ENCODE measurements at regions not wholly inside any gene's neighbourhood (a gene's known extent, or its start where the extent isn't known, plus 50 kb on each side); places are given as distances from the start of the nearest gene placed in this dataset.
A peak's percentile ranks its signal among the peaks of the same experiment; 100 is the strongest.
"Not testable (repeated sequence)": the region's sequence is repeated elsewhere in the genome, so short reads cannot be mapped to it uniquely, and the experiment has no call there.

DNA sequence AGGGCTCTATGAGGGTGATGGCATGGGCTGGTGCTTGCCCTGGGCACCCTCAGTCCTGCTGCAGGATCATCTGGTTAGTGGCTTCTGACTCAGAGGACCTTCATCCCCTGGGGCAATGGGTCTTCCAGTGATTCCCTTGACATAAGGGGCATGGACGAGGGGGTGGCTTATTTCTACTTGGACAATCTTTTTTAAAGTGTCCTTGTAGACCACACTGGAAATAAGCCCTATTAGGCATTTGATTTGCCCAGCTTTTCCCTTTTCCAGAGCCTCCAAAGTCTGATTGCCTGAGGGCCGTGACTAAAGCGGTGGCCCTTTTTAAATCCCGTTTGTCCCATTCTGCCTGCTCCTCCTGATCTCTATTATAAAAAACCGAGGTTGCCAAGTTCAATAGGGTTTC, 251.2 kb upstream of the CNR1 start:
- H3K36me3 Mint-ChIP-seq (ENCODE audit: low read depth); H3K27ac Mint-ChIP-seq; H3K4me3 Mint-ChIP-seq; intact Hi-C loops (cut with micrococcal nuclease); H3K27me3 Mint-ChIP-seq; H3K4me1 Mint-ChIP-seq; DNase-seq; H3K9me3 Mint-ChIP-seq: not testable (repeated sequence)

DNA sequence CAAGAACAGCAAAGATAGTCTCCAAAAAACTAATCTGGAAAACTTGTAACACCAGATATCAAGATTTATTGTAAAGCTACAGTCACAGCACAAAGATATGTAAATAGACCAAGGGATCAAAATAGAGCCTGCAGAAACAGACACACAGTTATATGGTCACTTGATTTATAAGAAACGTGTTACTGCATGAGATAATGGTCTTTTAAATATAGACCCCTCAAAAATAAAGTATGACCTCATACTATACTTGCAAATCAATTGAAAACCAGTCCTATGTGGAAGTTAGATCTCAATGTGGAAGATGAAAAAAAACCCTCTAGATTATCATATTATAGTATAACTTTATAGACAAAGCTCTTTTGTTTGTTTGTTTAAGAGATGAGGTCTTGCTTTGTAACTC, 247.3 kb upstream of the CNR1 start:
- Mint-ChIP-seq H3K9me3 (no peaks in the 10 kb centered on the region), H3K36me3 (ENCODE audit: low read depth) (no peaks in the 10 kb centered on the region)

DNA sequence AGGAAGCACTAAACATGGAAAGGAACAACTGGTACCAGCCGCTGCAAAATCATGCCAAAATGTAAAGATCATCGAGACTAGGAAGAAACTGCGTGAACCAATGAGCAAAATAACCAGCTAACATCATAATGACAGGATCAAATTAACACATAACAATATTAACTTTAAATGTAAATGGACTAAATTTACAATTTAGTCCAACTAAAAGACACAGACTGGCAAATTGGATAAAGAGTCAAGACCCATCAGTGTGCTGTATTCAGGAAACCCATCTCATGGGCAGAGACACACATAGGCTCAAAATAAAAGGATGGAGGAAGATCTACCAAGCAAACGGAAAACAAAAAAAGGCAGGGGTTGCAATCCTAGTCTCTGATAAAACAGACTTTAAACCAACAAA, 242.2 kb upstream of the CNR1 start:
- intact Hi-C loops (cut with micrococcal nuclease): not testable (repeated sequence)

More for the DNA sequence above, 247.3 kb upstream of the CNR1 start:
- no peaks in the 10 kb centered on the region for H3K4me1 Mint-ChIP-seq
- H3K27ac Mint-ChIP-seq: no peak overlapping the region
- no peak overlapping the region for H3K4me3 Mint-ChIP-seq
- H3K27me3 Mint-ChIP-seq: no peaks in the 10 kb centered on the region
- intact Hi-C loops (cut with micrococcal nuclease): no loop called here
- no peak for DNase-seq

GRCh38 chr6:88406674-88407073, 240.5 kb upstream of the CNR1 start:
- intact Hi-C loops (cut with micrococcal nuclease); H3K9me3 Mint-ChIP-seq; H3K27ac Mint-ChIP-seq; H3K36me3 Mint-ChIP-seq (ENCODE audit: low read depth); H3K4me3 Mint-ChIP-seq; DNase-seq; H3K4me1 Mint-ChIP-seq; H3K27me3 Mint-ChIP-seq: not testable (repeated sequence)

More for the DNA sequence above, 242.2 kb upstream of the CNR1 start:
- not testable (repeated sequence) for H3K36me3 Mint-ChIP-seq (ENCODE audit: low read depth); H3K4me1 Mint-ChIP-seq; H3K9me3 Mint-ChIP-seq; DNase-seq; H3K4me3 Mint-ChIP-seq; H3K27ac Mint-ChIP-seq; H3K27me3 Mint-ChIP-seq

- no peaks in the 10 kb centered on the region for H3K9me3 Mint-ChIP-seq
- no peaks in the 10 kb centered on the region for H3K4me1 Mint-ChIP-seq
- intact Hi-C loops (cut with micrococcal nuclease): no loop called here
- DNase-seq: no peak
- H3K4me3 Mint-ChIP-seq: no peak overlapping the region
- H3K36me3 Mint-ChIP-seq (ENCODE audit: low read depth): no peaks in the 10 kb centered on the region
- no peaks in the 10 kb centered on the region for H3K27me3 Mint-ChIP-seq
- H3K27ac Mint-ChIP-seq: no peak overlapping the region
Observed at GRCh38 chr6:88403486-88403885, 237.3 kb upstream of the CNR1 start.

DNA sequence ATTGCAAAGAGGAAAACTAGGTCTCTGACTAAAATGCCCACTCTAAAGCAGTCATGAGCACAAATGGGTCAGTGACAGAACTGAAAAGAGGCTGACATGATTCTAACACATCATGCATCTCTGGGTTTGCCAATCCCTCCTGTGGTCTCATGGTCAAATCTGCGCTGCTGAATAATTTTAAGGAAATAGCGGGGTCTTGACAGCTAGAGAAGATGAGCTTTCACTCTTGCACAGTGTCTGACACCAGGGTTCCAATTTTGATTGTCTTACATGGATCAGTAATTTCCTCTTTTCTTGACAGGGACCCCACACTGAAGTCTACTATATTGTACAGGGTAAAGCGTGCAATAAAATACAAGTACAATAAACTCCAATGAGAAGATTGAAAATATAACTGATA, 236.8 kb upstream of the CNR1 start:
- intact Hi-C loops (cut with micrococcal nuclease): no loop called here

GRCh38 chr6:88390998-88391397, 224.9 kb upstream of the CNR1 start:
- not testable (repeated sequence) for H3K36me3 Mint-ChIP-seq (ENCODE audit: low read depth); H3K4me3 Mint-ChIP-seq

More for the DNA sequence above, 236.8 kb upstream of the CNR1 start:
- Mint-ChIP-seq H3K27ac (no peak overlapping the region), H3K4me3 (no peak overlapping the region), H3K27me3 (no peaks in the 10 kb centered on the region), H3K36me3 (ENCODE audit: low read depth) (no peaks in the 10 kb centered on the region), H3K4me1 (no peaks in the 10 kb centered on the region), H3K9me3 (no peaks in the 10 kb centered on the region)
- peak; percentile 22 for DNase-seq

DNA sequence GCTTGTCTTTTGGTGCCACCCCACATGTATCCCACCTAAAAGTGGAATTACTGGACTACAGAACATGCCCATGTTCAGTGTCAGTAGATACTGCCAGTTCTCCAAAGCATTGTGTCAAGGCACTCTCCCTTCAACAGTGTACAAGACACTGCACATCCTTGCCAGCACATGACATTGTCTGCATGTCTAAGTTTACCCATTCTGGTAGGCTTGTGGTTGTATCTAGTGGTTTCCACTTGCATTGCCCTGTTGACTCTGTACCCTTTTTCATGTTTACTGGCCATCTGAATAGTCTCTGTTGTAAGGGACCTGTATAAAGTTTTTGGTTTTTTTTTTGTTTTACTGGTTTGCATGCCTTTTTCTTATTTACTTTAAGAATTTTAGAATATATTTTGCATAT, 222.4 kb upstream of the CNR1 start:
- no peaks in the 10 kb centered on the region for H3K9me3 Mint-ChIP-seq
- H3K4me3 Mint-ChIP-seq: no peak overlapping the region
- H3K27ac Mint-ChIP-seq: no peak overlapping the region
- no peaks in the 10 kb centered on the region for H3K27me3 Mint-ChIP-seq
- no peaks in the 10 kb centered on the region for H3K4me1 Mint-ChIP-seq
- H3K36me3 Mint-ChIP-seq (ENCODE audit: low read depth): no peaks in the 10 kb centered on the region
- no peak for DNase-seq
- intact Hi-C loops (cut with micrococcal nuclease): no loop called here

More at GRCh38 chr6:88390998-88391397, 224.9 kb upstream of the CNR1 start:
- H3K27me3 Mint-ChIP-seq; H3K4me1 Mint-ChIP-seq; H3K27ac Mint-ChIP-seq; DNase-seq; intact Hi-C loops (cut with micrococcal nuclease); H3K9me3 Mint-ChIP-seq: not testable (repeated sequence)

DNA sequence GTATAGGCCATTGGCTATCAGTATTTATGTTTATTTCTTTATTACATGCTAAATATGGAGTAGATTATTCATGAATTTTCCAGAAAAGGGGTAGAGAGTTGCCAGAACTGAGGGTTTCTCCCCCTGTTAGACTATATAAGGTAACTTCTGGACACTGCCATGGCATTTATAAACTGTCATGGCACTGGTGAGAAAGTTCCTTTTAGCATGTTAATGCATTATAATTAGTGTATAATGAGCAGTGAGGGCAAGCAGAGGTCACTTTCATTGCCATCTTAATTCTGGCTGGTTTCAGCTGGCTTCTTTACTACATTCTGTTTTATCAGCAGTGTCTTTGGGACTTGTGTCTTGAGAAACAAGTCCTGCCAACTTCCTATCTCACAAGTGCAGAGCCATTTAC, 220.0 kb upstream of the CNR1 start:
- H3K4me3 Mint-ChIP-seq: no peak overlapping the region
- no peaks in the 10 kb centered on the region for H3K27me3 Mint-ChIP-seq
- intact Hi-C loops (cut with micrococcal nuclease): no loop called here
- no peak for DNase-seq
- H3K9me3 Mint-ChIP-seq: no peaks in the 10 kb centered on the region
- no peak overlapping the region for H3K27ac Mint-ChIP-seq
- H3K4me1 Mint-ChIP-seq: no peaks in the 10 kb centered on the region
- H3K36me3 Mint-ChIP-seq (ENCODE audit: low read depth): no peaks in the 10 kb centered on the region

- Mint-ChIP-seq H3K27ac (no peak overlapping the region), H3K36me3 (ENCODE audit: low read depth) (no peaks in the 10 kb centered on the region), H3K4me1 (no peaks in the 10 kb centered on the region), H3K9me3 (no peaks in the 10 kb centered on the region), H3K27me3 (no peaks in the 10 kb centered on the region), H3K4me3 (no peak overlapping the region)
- DNase-seq: no peak
- intact Hi-C loops (cut with micrococcal nuclease): no loop called here
Observed at GRCh38 chr6:88383183-88383582, 217.0 kb upstream of the CNR1 start.

GRCh38 chr6:88381289-88381642, 215.1 kb upstream of the CNR1 start:
- no peak overlapping the region for H3K4me3 Mint-ChIP-seq
- H3K36me3 Mint-ChIP-seq (ENCODE audit: low read depth): no peaks in the 10 kb centered on the region
- H3K27ac Mint-ChIP-seq: no peak overlapping the region
- H3K27me3 Mint-ChIP-seq: no peaks in the 10 kb centered on the region
- no peak for DNase-seq
- H3K9me3 Mint-ChIP-seq: no peaks in the 10 kb centered on the region
- intact Hi-C loops (cut with micrococcal nuclease): no loop called here
- H3K4me1 Mint-ChIP-seq: no peaks in the 10 kb centered on the region

- no peaks in the 10 kb centered on the region for H3K4me1 Mint-ChIP-seq
- no peaks in the 10 kb centered on the region for H3K36me3 Mint-ChIP-seq (ENCODE audit: low read depth)
- no peaks in the 10 kb centered on the region for H3K27me3 Mint-ChIP-seq
- H3K27ac Mint-ChIP-seq: no peak overlapping the region
- intact Hi-C loops (cut with micrococcal nuclease): no loop called here
- DNase-seq: no peak
- H3K9me3 Mint-ChIP-seq: no peaks in the 10 kb centered on the region
- H3K4me3 Mint-ChIP-seq: no peak overlapping the region
Observed at GRCh38 chr6:88380618-88381288, 214.6 kb upstream of the CNR1 start.

DNA sequence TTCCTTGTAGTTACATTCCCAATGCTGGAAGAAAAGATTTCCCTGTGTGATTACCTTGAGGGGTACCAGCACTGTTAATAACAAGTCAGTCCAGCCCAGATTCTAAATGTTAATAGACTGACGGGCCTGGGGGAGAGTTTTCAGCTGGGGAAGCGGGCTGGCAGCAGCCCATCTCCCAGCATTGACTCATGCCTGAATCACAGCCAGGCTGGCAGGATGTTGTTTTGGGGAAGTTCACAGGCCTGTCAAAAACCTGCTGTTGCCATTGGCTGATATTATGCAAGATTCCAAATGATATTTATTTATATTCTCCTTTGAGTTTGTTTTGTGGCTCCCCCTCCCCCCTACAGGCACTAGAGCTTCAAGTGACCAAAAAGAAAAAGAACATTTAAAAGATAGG, 213.9 kb upstream of the CNR1 start:
- H3K9me3 Mint-ChIP-seq: no peaks in the 10 kb centered on the region
- no peaks in the 10 kb centered on the region for H3K36me3 Mint-ChIP-seq (ENCODE audit: low read depth)
- no peaks in the 10 kb centered on the region for H3K27me3 Mint-ChIP-seq
- intact Hi-C loops (cut with micrococcal nuclease): no loop called here
- H3K27ac Mint-ChIP-seq: no peak overlapping the region
- H3K4me1 Mint-ChIP-seq: no peaks in the 10 kb centered on the region
- no peak overlapping the region for H3K4me3 Mint-ChIP-seq
- no peak for DNase-seq

GRCh38 chr6:88378639-88379038, 212.5 kb upstream of the CNR1 start:
- no peaks in the 10 kb centered on the region for H3K27me3 Mint-ChIP-seq
- no peak overlapping the region for H3K27ac Mint-ChIP-seq
- intact Hi-C loops (cut with micrococcal nuclease): no loop called here
- H3K4me3 Mint-ChIP-seq: no peak overlapping the region
- H3K4me1 Mint-ChIP-seq: no peaks in the 10 kb centered on the region
- no peaks in the 10 kb centered on the region for H3K36me3 Mint-ChIP-seq (ENCODE audit: low read depth)
- no peak for DNase-seq
- H3K9me3 Mint-ChIP-seq: no peaks in the 10 kb centered on the region

DNA sequence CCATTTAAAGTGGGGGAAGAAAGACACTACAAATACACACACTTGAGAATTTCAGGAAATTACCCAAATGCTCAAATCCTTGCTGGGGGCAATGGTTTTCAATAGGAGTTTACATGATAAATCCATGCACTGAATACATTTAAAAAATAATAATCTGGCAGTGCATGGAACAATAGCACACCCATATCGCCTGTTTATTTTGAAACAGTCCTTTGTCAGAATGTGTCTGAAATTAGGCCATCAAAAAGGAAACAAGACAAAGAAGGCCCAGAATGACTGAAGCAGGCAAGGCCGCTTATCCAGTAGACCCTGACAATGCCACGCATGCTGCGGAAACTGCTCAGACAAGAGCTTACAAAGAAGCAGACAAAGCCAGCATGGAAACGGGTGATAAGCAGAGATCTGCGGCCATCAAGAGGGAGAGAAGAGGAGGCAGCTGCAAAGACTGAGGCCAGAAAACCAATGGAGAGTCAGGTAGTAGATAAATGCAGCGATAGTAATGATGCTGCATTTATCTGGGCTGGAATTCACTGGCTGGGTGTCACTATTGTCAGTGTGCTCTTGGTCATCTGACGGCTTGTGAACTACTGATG, 211.9 kb upstream of the CNR1 start:
- Mint-ChIP-seq H3K4me1 (no peaks in the 10 kb centered on the region), H3K4me3 (no peak overlapping the region), H3K27ac (no peak overlapping the region), H3K27me3 (no peaks in the 10 kb centered on the region), H3K36me3 (ENCODE audit: low read depth) (no peaks in the 10 kb centered on the region), H3K9me3 (no peaks in the 10 kb centered on the region)
- no peak for DNase-seq
- intact Hi-C loops (cut with micrococcal nuclease): no loop called here

Data from activated CD4-positive, alpha-beta T cell treated with anti-CD3 and anti-CD28 coated beads, Interleukin-2, amount 10 ng/mL, durations not matched to agents 24 days and 14 days (primary cell).